ENCODE measurements at regions not wholly inside any gene's neighbourhood (a gene's known extent, or its start where the extent isn't known, plus 50 kb on each side); places are given as distances from the start of the nearest gene placed in this dataset.

GRCh38 chr11:106236295-106236694, 158.8 kb downstream of the AASDHPPT start:
- Histone ChIP-seq H3K27me3 (no peaks in the 10 kb centered on the region), H3K4me1 (no peaks in the 10 kb centered on the region), H3K9me3 (no peaks in the 10 kb centered on the region), H3K4me3 (no peak overlapping the region), H3K27ac (no peak overlapping the region), H3K36me3 (no peaks in the 10 kb centered on the region)
- TF ChIP-seq POLR2AphosphoS5 (IDR thresholded peaks at IDR 0.05; ENCODE audit: insufficient read depth in 1 of 2, low read depth in 1 of 2) (no peak), CTCF (IDR thresholded peaks at IDR 0.05) (no peak), POLR2A (IDR thresholded peaks at IDR 0.05) (no peak)
- DNase-seq (ENCODE audit: extremely low spot score in 2 of 2): no peak
- intact Hi-C loops (cut with DNase I): no loop called here

GRCh38 chr11:106238704-106239360, 161.4 kb downstream of the AASDHPPT start:
- TF ChIP-seq POLR2A (IDR thresholded peaks at IDR 0.05) (no peak), CTCF (IDR thresholded peaks at IDR 0.05) (no peak), POLR2AphosphoS5 (IDR thresholded peaks at IDR 0.05; ENCODE audit: insufficient read depth in 1 of 2, low read depth in 1 of 2) (no peak)
- Histone ChIP-seq H3K9me3 (no peaks in the 10 kb centered on the region), H3K27me3 (no peaks in the 10 kb centered on the region), H3K27ac (no peak overlapping the region), H3K4me1 (no peaks in the 10 kb centered on the region), H3K36me3 (no peaks in the 10 kb centered on the region), H3K4me3 (no peak overlapping the region)
- DNase-seq (ENCODE audit: extremely low spot score in 2 of 2): no peak
- intact Hi-C loops (cut with DNase I): no loop called here

GRCh38 chr11:106241601-106242257, 164.3 kb downstream of the AASDHPPT start:
- no peak for TF ChIP-seq POLR2A (IDR thresholded peaks at IDR 0.05)
- no peak for TF ChIP-seq CTCF (IDR thresholded peaks at IDR 0.05)
- TF ChIP-seq POLR2AphosphoS5 (IDR thresholded peaks at IDR 0.05; ENCODE audit: insufficient read depth in 1 of 2, low read depth in 1 of 2): no peak
- Histone ChIP-seq H3K27ac (no peak overlapping the region), H3K4me3 (no peak overlapping the region), H3K36me3 (no peaks in the 10 kb centered on the region), H3K27me3 (no peaks in the 10 kb centered on the region), H3K9me3 (no peaks in the 10 kb centered on the region), H3K4me1 (no peaks in the 10 kb centered on the region)
- DNase-seq (ENCODE audit: extremely low spot score in 2 of 2): no peak
- intact Hi-C loops (cut with DNase I): no loop called here

GRCh38 chr11:106242718-106243415, 165.4 kb downstream of the AASDHPPT start:
- Histone ChIP-seq H3K4me1 (peaks cover 5% of the 10 kb centered on the region), H3K36me3 (no peaks in the 10 kb centered on the region), H3K4me3 (no peak overlapping the region), H3K27me3 (no peaks in the 10 kb centered on the region), H3K27ac (no peak overlapping the region), H3K9me3 (no peaks in the 10 kb centered on the region)
- intact Hi-C loops (cut with DNase I): no loop called here
- no peak for TF ChIP-seq POLR2A (IDR thresholded peaks at IDR 0.05)
- no peak for TF ChIP-seq POLR2AphosphoS5 (IDR thresholded peaks at IDR 0.05; ENCODE audit: insufficient read depth in 1 of 2, low read depth in 1 of 2)
- no peak for TF ChIP-seq CTCF (IDR thresholded peaks at IDR 0.05)
- no peak for DNase-seq (ENCODE audit: extremely low spot score in 2 of 2)

- Histone ChIP-seq H3K4me1 (peaks cover 12% of the 10 kb centered on the region), H3K27me3 (no peaks in the 10 kb centered on the region), H3K9me3 (no peaks in the 10 kb centered on the region), H3K36me3 (no peaks in the 10 kb centered on the region), H3K4me3 (no peak overlapping the region), H3K27ac (no peak overlapping the region)
- no peak for DNase-seq (ENCODE audit: extremely low spot score in 2 of 2)
- intact Hi-C loops (cut with DNase I): no loop called here
- TF ChIP-seq CTCF (IDR thresholded peaks at IDR 0.05) (no peak), POLR2A (IDR thresholded peaks at IDR 0.05) (no peak), POLR2AphosphoS5 (IDR thresholded peaks at IDR 0.05; ENCODE audit: insufficient read depth in 1 of 2, low read depth in 1 of 2) (no peak)
Observed at GRCh38 chr11:106246495-106246894, 169.0 kb downstream of the AASDHPPT start.

All from vagina (tissue), 2 donors.